Stomach (tissue), 4 donors: ENCODE measurements at regions not wholly inside any gene's neighbourhood (a gene's known extent, or its start where the extent isn't known, plus 50 kb on each side); places are given as distances from the start of the nearest gene placed in this dataset.

Source experiments
- CTCF ChIP-seq, 7 experiments: fragments of 450-650 bp in 4 of 7; fragments of 200-600 bp in 3 of 7; sonication (generic) in 3 of 7; IDR thresholded peaks; one replicate each; pipeline ENCODE4 v1.5.1; 2016 to 2019; ENCODE audit warnings: antibody characterized with exemption in 7 of 7, control low read depth in 2 of 7, mild to moderate bottlenecking in 1 of 7
- EP300 ChIP-seq: sonication (generic); formaldehyde crosslinking; IDR thresholded peaks from one replicate; pipeline ENCODE4 v1.6.1; 2017; ENCODE audit warnings: antibody characterized with exemption

GRCh38 chr3:66792086-66792485 is 206.0 kb upstream of the KBTBD8 start:
- TF ChIP-seq EP300 = no peak
- no peak for TF ChIP-seq CTCF (IDR thresholded peaks at IDR 0.05)
